CD4-positive, alpha-beta memory T cell (primary cell): ENCODE measurements at regions not wholly inside any gene's neighbourhood (a gene's known extent, or its start where the extent isn't known, plus 50 kb on each side); places are given as distances from the start of the nearest gene placed in this dataset.

Experiments used
- CTCF ChIA-PET: fragments of 350-600 bp; sonication (Branson Sonifier 250); formaldehyde crosslinking; loops from one replicate; lab custom pipeline; 2021; ENCODE audit warnings: inconsistent platforms; ENCODE audit not compliant: partially characterized antibody; lab: Charles Lee
- POLR2A ChIA-PET: fragments of 350-600 bp; sonication (Branson Sonifier 250); formaldehyde crosslinking; loops from one replicate; lab custom pipeline; 2021; ENCODE audit not compliant: partially characterized antibody; lab: Charles Lee
- DNase-seq, 5 donors: peaks; one replicate each; pipeline versions ENCODE4 v3.0.0 to v3.0.0-alpha.2; 2020 to 2022; ENCODE audit warnings: mixed read lengths in 1 of 5
- H3K27ac ChIP-seq: one replicate; pipeline ENCODE4 v1.7.0; 2013; ENCODE audit warnings: low read depth, low read length
- H3K27me3 ChIP-seq: 2 replicates; pipeline ENCODE4 v1.7.0; 2013; ENCODE audit warnings: mild to moderate bottlenecking, low read length, moderate library complexity; ENCODE audit not compliant: insufficient read depth
- H3K36me3 ChIP-seq: 2 replicates; pipeline ENCODE4 v1.7.0; 2013; ENCODE audit warnings: mild to moderate bottlenecking, low read length, moderate library complexity; ENCODE audit not compliant: insufficient read depth
- H3K4me1 ChIP-seq: 2 replicates; pipeline ENCODE4 v1.7.0; 2013; ENCODE audit warnings: mild to moderate bottlenecking, low read length, moderate library complexity; ENCODE audit not compliant: insufficient read depth
- H3K4me3 ChIP-seq, 2 donors: one replicate each; pipeline ENCODE4 v1.7.0; 2013; ENCODE audit warnings: low read length in 2 of 2, mild to moderate bottlenecking in 1 of 2
- H3K9me3 ChIP-seq, 2 donors: one replicate each; pipeline ENCODE4 v1.7.0; 2013; ENCODE audit warnings: low read length in 2 of 2, control low read depth in 1 of 2; ENCODE audit not compliant: control insufficient read depth in 1 of 2
- H3K27ac Mint-ChIP-seq, 7 donors: one replicate each; pipeline ENCODE4 v1.8.0; 2020 to 2021; ENCODE audit warnings: mixed read lengths in 7 of 7, mild to moderate bottlenecking in 6 of 7, inconsistent platforms in 3 of 7, moderate library complexity in 3 of 7
- H3K27me3 Mint-ChIP-seq, 2 donors: one replicate each; pipeline ENCODE4 v1.8.0; 2020 to 2021; ENCODE audit warnings: mixed read lengths in 2 of 2
- H3K36me3 Mint-ChIP-seq, 2 donors: one replicate each; pipeline ENCODE4 v1.8.0; 2020 to 2021; ENCODE audit warnings: mixed read lengths in 2 of 2, inconsistent platforms in 1 of 2, mild to moderate bottlenecking in 1 of 2
- H3K4me1 Mint-ChIP-seq, 4 donors: one replicate each; pipeline ENCODE4 v1.8.0; 2020 to 2021; ENCODE audit warnings: mixed read lengths in 4 of 4, mild to moderate bottlenecking in 1 of 4
- H3K4me3 Mint-ChIP-seq, 8 donors: one replicate each; pipeline ENCODE4 v1.8.0; 2020 to 2021; ENCODE audit warnings: mixed read lengths in 8 of 8, mild to moderate bottlenecking in 7 of 8, moderate library complexity in 6 of 8, inconsistent platforms in 3 of 8
- H3K9me3 Mint-ChIP-seq, 8 donors: one replicate each; pipeline ENCODE4 v1.8.0; 2020 to 2021; ENCODE audit warnings: mixed read lengths in 8 of 8, mild to moderate bottlenecking in 5 of 8, inconsistent platforms in 3 of 8, moderate library complexity in 1 of 8
- intact Hi-C: fragments of 100-400 bp; cut with micrococcal nuclease; formaldehyde crosslinking; loops from one replicate; pipeline ENCODE4 v1.15.1; 2023

GRCh38 chr9:20188616-20189369 is 400.0 kb upstream of the SLC24A2 start:
- H3K4me1 ChIP-seq = no peaks in the 10 kb centered on the region
- intact Hi-C loops = no loop called here
- Mint-ChIP-seq H3K4me3 (no peak overlapping the region), H3K27ac (no peak overlapping the region), H3K36me3 (no peaks in the 10 kb centered on the region), H3K9me3 (peaks cover 0 to 2% (median under 1%) of the 10 kb centered on the region in 8 donors), H3K27me3 (no peaks in the 10 kb centered on the region), H3K4me1 (no peaks in the 10 kb centered on the region)
- H3K36me3 ChIP-seq = no peaks in the 10 kb centered on the region
- no peak for DNase-seq
- no peak overlapping the region for H3K27ac ChIP-seq
- H3K4me3 ChIP-seq = no peak overlapping the region
- ChIA-PET POLR2A (no interaction called here), CTCF (interaction anchor here (1.2 to 1.3 kb wide), 2 partner anchors 13 to 752 kb away, joined by 4 read pairs; no protein-coding TSS in a partner anchor)
- no peaks in the 10 kb centered on the region for H3K27me3 ChIP-seq
- no peaks in the 10 kb centered on the region for H3K9me3 ChIP-seq

- H3K4me3 Mint-ChIP-seq = no peak overlapping the region
- Histone ChIP-seq H3K4me1 (no peaks in the 10 kb centered on the region), H3K27ac (no peak overlapping the region), H3K36me3 (no peaks in the 10 kb centered on the region), H3K27me3 (no peaks in the 10 kb centered on the region), H3K9me3 (no peaks in the 10 kb centered on the region), H3K4me3 (no peak overlapping the region)
- CTCF ChIA-PET = no interaction called here
- DNase-seq = no peak
- no peaks in the 10 kb centered on the region for H3K27me3 Mint-ChIP-seq
- no peaks in the 10 kb centered on the region for H3K36me3 Mint-ChIP-seq
- peaks cover 0 to 4% (median 0%) of the 10 kb centered on the region in 8 donors for H3K9me3 Mint-ChIP-seq
- POLR2A ChIA-PET = no interaction called here
- peaks cover 0 to 3% (median under 1%) of the 10 kb centered on the region in 4 donors for H3K4me1 Mint-ChIP-seq
- intact Hi-C loops = no loop called here
- H3K27ac Mint-ChIP-seq = peak overlapping the region in 1 of 7 donors; percentile 18
Observed at GRCh38 chr9:20187318-20187717, 398.5 kb upstream of the SLC24A2 start.

- Mint-ChIP-seq H3K4me3 (no peak overlapping the region), H3K9me3 (peaks cover 0 to 4% (median 0%) of the 10 kb centered on the region in 8 donors), H3K36me3 (no peaks in the 10 kb centered on the region), H3K27me3 (no peaks in the 10 kb centered on the region), H3K27ac (no peak overlapping the region), H3K4me1 (peaks cover 1 to 8% (median 4%) of the 10 kb centered on the region in 4 donors)
- CTCF ChIA-PET = no interaction called here
- no peak overlapping the region for H3K4me3 ChIP-seq
- H3K9me3 ChIP-seq = no peaks in the 10 kb centered on the region
- no peaks in the 10 kb centered on the region for H3K36me3 ChIP-seq
- no peaks in the 10 kb centered on the region for H3K27me3 ChIP-seq
- no peaks in the 10 kb centered on the region for H3K4me1 ChIP-seq
- no peak overlapping the region for H3K27ac ChIP-seq
- POLR2A ChIA-PET = no interaction called here
- no peak for DNase-seq
- intact Hi-C loops = no loop called here
Observed at GRCh38 chr9:20186823-20187222, 398.0 kb upstream of the SLC24A2 start.

DNA sequence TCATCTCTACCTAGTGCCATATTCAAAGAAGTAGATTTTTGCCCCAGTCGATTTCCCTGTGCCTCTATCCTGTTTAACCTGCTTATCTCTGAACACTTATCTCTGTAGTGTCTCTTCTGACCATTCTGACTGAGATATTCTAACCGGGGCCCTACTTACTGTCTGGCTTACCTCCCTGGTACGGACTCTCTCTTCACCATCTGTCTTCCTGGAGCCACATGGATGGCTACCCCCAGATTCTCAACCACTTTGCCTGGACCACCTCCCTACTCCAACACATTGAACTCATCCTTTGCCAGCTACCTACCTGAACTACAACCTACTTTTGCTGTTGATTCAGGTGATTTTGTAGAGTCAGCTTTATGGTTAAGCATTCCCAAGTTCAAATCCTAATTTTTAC is 397.4 kb upstream of the SLC24A2 start:
- ChIA-PET CTCF (no interaction called here), POLR2A (no interaction called here)
- no peaks in the 10 kb centered on the region for H3K9me3 ChIP-seq
- H3K36me3 ChIP-seq = no peaks in the 10 kb centered on the region
- DNase-seq = no peak
- no peak overlapping the region for H3K4me3 ChIP-seq
- H3K27me3 ChIP-seq = no peaks in the 10 kb centered on the region
- Mint-ChIP-seq H3K4me1 (peaks cover 6 to 14% (median 9%) of the 10 kb centered on the region in 4 donors), H3K27ac (no peak overlapping the region), H3K9me3 (peaks cover 0 to 5% (median 0%) of the 10 kb centered on the region in 8 donors), H3K4me3 (no peak overlapping the region), H3K36me3 (no peaks in the 10 kb centered on the region), H3K27me3 (no peaks in the 10 kb centered on the region)
- intact Hi-C loops = no loop called here
- no peaks in the 10 kb centered on the region for H3K4me1 ChIP-seq
- H3K27ac ChIP-seq = no peak overlapping the region

DNA sequence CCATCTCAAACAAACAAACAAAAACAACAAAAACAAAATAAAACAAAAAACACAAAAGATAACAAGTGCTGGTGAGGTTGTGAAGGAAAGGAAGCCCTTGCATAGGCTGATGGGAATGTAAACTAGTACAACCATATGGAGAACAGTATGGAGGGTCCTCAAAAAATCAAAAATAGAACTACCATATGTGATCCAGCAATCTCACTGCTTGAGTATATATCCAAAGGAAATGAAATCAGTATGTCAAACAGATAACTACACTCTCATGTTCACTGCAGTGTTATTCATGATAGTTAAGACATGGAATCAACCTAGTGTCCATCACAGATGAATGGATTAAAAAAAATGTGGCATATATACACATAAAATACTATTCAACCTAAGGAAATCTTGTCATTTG is 395.7 kb upstream of the SLC24A2 start:
- Mint-ChIP-seq H3K4me1 (peaks cover 7 to 16% (median 11%) of the 10 kb centered on the region in 4 donors), H3K4me3 (no peak overlapping the region)
- POLR2A ChIA-PET = no interaction called here

DNA sequence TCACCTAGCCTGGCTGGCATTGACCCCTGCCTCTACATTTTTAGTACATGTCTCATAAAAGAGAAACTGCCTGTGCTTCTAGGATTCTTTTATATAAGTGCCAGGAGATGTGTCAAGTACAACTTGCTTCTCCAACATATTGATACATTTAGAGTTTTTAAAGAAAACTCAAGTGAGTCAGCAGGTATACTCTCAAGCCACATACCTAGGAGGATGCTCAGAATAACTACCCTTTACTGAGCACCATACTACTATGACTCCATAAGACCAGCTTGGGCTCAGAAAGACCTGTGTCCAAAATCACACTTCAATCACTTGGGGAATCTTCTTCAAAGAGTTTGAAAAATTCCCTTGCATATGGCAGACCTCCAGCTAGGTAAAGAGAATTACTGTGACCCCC is 389.8 kb upstream of the SLC24A2 start:
- Histone ChIP-seq H3K27me3 (no peaks in the 10 kb centered on the region), H3K27ac (no peak overlapping the region), H3K9me3 (no peaks in the 10 kb centered on the region), H3K4me3 (no peak overlapping the region), H3K4me1 (no peaks in the 10 kb centered on the region), H3K36me3 (no peaks in the 10 kb centered on the region)
- intact Hi-C loops = no loop called here
- ChIA-PET POLR2A (no interaction called here), CTCF (no interaction called here)
- Mint-ChIP-seq H3K27me3 (peaks cover 4 to 5% of the 10 kb centered on the region in 2 donors), H3K9me3 (peaks cover 0 to 7% (median under 1%) of the 10 kb centered on the region in 8 donors), H3K27ac (no peak overlapping the region), H3K36me3 (no peaks in the 10 kb centered on the region), H3K4me1 (peaks cover 7 to 22% (median 12%) of the 10 kb centered on the region in 4 donors), H3K4me3 (no peak overlapping the region)
- DNase-seq = no peak

More for the DNA sequence above, 395.7 kb upstream of the SLC24A2 start:
- no peak overlapping the region for H3K27ac Mint-ChIP-seq
- intact Hi-C loops = no loop called here
- H3K9me3 Mint-ChIP-seq = peaks cover 0 to 5% (median 0%) of the 10 kb centered on the region in 8 donors
- H3K27me3 ChIP-seq = no peaks in the 10 kb centered on the region
- H3K36me3 ChIP-seq = no peaks in the 10 kb centered on the region
- H3K27me3 Mint-ChIP-seq = no peaks in the 10 kb centered on the region
- CTCF ChIA-PET = no interaction called here
- no peak overlapping the region for H3K27ac ChIP-seq
- H3K4me1 ChIP-seq = no peaks in the 10 kb centered on the region
- no peaks in the 10 kb centered on the region for H3K9me3 ChIP-seq
- no peaks in the 10 kb centered on the region for H3K36me3 Mint-ChIP-seq
- DNase-seq = no peak
- no peak overlapping the region for H3K4me3 ChIP-seq

- Histone ChIP-seq H3K4me1 (no peaks in the 10 kb centered on the region), H3K36me3 (no peaks in the 10 kb centered on the region), H3K27me3 (no peaks in the 10 kb centered on the region), H3K9me3 (no peaks in the 10 kb centered on the region), H3K4me3 (no peak overlapping the region), H3K27ac (no peak overlapping the region)
- ChIA-PET POLR2A (no interaction called here), CTCF (no interaction called here)
- peaks cover 4 to 5% of the 10 kb centered on the region in 2 donors for H3K27me3 Mint-ChIP-seq
- no peak overlapping the region for H3K27ac Mint-ChIP-seq
- H3K4me3 Mint-ChIP-seq = no peak overlapping the region
- intact Hi-C loops = no loop called here
- DNase-seq = no peak
- no peaks in the 10 kb centered on the region for H3K36me3 Mint-ChIP-seq
- peaks cover 7 to 22% (median 12%) of the 10 kb centered on the region in 4 donors for H3K4me1 Mint-ChIP-seq
- H3K9me3 Mint-ChIP-seq = peaks cover 0 to 8% (median 0%) of the 10 kb centered on the region in 8 donors
Observed at GRCh38 chr9:20178197-20178596, 389.4 kb upstream of the SLC24A2 start.
